ENCODE measurements at regions not wholly inside any gene's neighbourhood (a gene's known extent, or its start where the extent isn't known, plus 50 kb on each side); places are given as distances from the start of the nearest gene placed in this dataset.

- POLR2A ChIA-PET = no interaction called here
- H3K4me3 ChIP-seq = no peak overlapping the region
- FAIRE-seq (no peak), DNase-seq (ENCODE audit: extremely low read depth in 1 of 4, low spot score in 3 of 4) (no peak), ATAC-seq (no peak)
- no peaks in the 10 kb centered on the region for H3K4me1 ChIP-seq (replicated peaks in 1 of 2; ENCODE audit: control insufficient read depth in 2 of 2, insufficient read depth in 2 of 2, low read length in 2 of 2)
- intact Hi-C loops (cut with micrococcal nuclease) = loop anchor here (10.0 kb wide), 1 partner anchor 574 kb away; no protein-coding TSS in a partner anchor
- BruUV-seq (replicated peaks) = no TSS peak
- WGBS (ENCODE audit: insufficient coverage, low coverage, missing lambda C conversion rate) = 10% methylated on average over 6 of the region's 6 CpGs
- TF ChIP-seq SMARCE1 (IDR thresholded peaks at IDR 0.05) = 0 out of 2 replicates have a peak, but pooled peaks have one; percentile 23
- TF ChIP-seq MCM2 (IDR thresholded peaks at IDR 0.05; ENCODE audit: low read depth) = no peak
- TF ChIP-seq, protein P1, sequence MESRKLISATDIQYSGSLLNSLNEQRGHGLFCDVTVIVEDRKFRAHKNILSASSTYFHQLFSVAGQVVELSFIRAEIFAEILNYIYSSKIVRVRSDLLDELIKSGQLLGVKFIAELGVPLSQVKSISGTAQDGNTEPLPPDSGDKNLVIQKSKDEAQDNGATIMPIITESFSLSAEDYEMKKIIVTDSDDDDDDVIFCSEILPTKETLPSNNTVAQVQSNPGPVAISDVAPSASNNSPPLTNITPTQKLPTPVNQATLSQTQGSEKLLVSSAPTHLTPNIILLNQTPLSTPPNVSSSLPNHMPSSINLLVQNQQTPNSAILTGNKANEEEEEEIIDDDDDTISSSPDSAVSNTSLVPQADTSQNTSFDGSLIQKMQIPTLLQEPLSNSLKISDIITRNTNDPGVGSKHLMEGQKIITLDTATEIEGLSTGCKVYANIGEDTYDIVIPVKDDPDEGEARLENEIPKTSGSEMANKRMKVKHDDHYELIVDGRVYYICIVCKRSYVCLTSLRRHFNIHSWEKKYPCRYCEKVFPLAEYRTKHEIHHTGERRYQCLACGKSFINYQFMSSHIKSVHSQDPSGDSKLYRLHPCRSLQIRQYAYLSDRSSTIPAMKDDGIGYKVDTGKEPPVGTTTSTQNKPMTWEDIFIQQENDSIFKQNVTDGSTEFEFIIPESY (CRISPR knock-in tag; IDR thresholded peaks at IDR 0.05) = no peak
- TF ChIP-seq ZFX (CRISPR knock-in tag; IDR thresholded peaks at IDR 0.05) = no peak
- TF ChIP-seq BRD9 (IDR thresholded peaks at IDR 0.05; ENCODE audit: low read depth, partially characterized antibody) = no peak
- peak; percentile 90 for TF ChIP-seq SPI1 (IDR thresholded peaks at IDR 0.05; ENCODE audit: borderline replicate concordance, low read depth, low read length)
- TF ChIP-seq PHB (CRISPR knock-in tag; IDR thresholded peaks at IDR 0.05) = no peak
- TF ChIP-seq, protein P2, sequence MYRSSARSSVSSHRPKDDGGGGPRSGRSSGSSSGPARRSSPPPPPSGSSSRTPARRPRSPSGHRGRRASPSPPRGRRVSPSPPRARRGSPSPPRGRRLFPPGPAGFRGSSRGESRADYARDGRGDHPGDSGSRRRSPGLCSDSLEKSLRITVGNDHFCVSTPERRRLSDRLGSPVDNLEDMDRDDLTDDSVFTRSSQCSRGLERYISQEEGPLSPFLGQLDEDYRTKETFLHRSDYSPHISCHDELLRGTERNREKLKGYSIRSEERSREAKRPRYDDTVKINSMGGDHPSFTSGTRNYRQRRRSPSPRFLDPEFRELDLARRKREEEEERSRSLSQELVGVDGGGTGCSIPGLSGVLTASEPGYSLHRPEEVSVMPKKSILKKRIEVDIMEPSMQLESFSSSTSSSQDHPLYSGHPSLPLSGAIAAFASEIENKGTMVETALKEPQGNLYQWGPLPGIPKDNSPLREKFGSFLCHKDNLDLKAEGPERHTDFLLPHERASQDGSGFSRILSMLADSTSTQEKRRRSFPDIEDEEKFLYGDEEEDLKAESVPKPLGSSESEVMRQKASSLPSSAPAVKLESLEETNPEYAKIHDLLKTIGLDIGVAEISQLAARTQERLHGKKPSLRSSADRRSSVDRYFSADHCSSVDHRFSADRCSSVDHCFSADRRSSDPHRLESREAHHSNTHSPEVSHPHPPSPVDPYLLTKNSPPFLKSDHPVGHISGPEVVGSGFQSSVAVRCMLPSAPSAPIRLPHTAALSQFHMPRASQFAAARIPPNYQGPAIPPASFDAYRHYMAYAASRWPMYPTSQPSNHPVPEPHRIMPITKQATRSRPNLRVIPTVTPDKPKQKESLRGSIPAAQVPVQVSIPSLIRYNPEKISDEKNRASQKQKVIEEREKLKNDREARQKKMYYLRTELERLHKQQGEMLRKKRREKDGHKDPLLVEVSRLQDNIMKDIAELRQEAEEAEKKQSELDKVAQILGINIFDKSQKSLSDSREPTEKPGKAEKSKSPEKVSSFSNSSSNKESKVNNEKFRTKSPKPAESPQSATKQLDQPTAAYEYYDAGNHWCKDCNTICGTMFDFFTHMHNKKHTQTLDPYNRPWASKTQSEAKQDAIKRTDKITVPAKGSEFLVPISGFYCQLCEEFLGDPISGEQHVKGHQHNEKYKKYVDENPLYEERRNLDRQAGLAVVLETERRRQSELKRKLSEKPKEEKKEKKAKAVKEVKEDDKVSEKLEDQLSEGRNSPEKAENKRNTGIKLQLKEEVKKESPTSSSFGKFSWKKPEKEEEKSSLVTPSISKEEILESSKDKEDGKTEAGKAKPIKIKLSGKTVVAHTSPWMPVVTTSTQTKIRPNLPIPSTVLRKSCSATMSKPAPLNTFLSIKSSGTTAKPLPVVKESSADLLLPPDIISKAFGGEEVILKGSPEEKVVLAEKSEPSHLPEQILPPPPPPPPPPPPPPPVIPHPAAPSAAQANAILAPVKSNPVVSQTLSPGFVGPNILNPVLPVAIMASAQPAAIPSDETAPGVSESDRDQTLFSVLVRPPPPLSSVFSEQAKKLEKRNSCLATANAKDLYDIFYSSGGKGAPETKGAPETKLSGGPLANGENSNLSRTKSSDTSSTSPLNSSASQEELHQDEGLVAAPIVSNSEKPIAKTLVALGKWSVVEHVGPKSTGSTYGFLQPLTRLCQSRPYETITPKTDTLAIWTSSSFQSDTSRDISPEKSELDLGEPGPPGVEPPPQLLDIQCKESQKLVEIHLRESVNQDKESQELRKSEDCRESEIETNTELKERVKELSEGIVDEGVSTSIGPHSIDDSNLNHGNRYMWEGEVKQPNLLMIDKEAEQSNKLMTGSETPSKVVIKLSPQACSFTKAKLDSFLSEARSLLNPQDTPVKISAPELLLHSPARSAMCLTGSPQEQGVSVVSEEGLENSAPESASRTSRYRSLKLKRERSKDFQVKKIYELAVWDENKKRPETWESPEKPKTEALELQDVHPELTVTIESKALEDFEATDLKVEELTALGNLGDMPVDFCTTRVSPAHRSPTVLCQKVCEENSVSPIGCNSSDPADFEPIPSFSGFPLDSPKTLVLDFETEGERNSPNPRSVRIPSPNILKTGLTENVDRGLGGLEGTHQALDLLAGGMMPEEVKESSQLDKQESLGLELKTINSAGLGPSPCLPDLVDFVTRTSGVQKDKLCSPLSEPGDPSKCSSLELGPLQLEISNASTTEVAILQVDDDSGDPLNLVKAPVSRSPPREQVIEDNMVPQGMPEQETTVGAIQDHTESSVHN (IDR thresholded peaks at IDR 0.05; ENCODE audit: borderline replicate concordance in 1 of 2, low read depth in 1 of 2) = no peak
- in situ Hi-C loops (cut with MboI) = loop anchor here (25.0 kb wide), 1 partner anchor 486 kb away; no protein-coding TSS in a partner anchor
- H3K9me1 ChIP-seq (ENCODE audit: control insufficient read depth, insufficient read depth, low read length) = no peaks in the 10 kb centered on the region
- no peak overlapping the region for H3K27ac ChIP-seq (ENCODE audit: extremely low read depth, low read depth, low read length)
- H3K9me3 ChIP-seq (replicated peaks; ENCODE audit: control insufficient read depth, insufficient read depth, low read depth, low read length) = no peaks in the 10 kb centered on the region
- no peaks in the 10 kb centered on the region for H3K79me2 ChIP-seq (ENCODE audit: control insufficient read depth, insufficient read depth, low read length)
- H4K20me1 ChIP-seq (replicated peaks; ENCODE audit: control insufficient read depth, insufficient read depth, low read length) = no peaks in the 10 kb centered on the region
- no peak overlapping the region for H3K4me2 ChIP-seq (ENCODE audit: insufficient read depth, low read length)
- no peak overlapping the region for H3K9ac ChIP-seq (ENCODE audit: insufficient read depth in 1 of 2, low read depth in 2 of 2, low read length in 2 of 2)
- CTCF ChIA-PET (ENCODE audit: low intra/inter-chr PET ratio) = no interaction called here
- H2AFZ ChIP-seq (ENCODE audit: low read depth, low read length) = no peak overlapping the region
- H3K27me3 ChIP-seq (ENCODE audit: control insufficient read depth in 2 of 2, insufficient read depth in 2 of 2, low read length in 2 of 2) = no peaks in the 10 kb centered on the region
- H3K36me3 ChIP-seq (ENCODE audit: control insufficient read depth, insufficient read depth, low read length) = no peaks in the 10 kb centered on the region
Measured at GRCh38 chr4:173998471-173999144, 284.9 kb downstream of the FBXO8 start.

Measured in K562 (cell line).